HG02970 (cell line): ENCODE measurements at regions not wholly inside any gene's neighbourhood (a gene's known extent, or its start where the extent isn't known, plus 50 kb on each side); places are given as distances from the start of the nearest gene placed in this dataset.
"Not testable (repeated sequence)": the region's sequence is repeated elsewhere in the genome, so short reads cannot be mapped to it uniquely, and the experiment has no call there.

Source experiments
- ATAC-seq: cut with Tn5 transposase; IDR thresholded peaks from one replicate; pipeline ENCODE4 v1.9.1; 2021; ENCODE audit warnings: mild to moderate bottlenecking, moderate library complexity, moderate number of reproducible peaks; ENCODE audit not compliant: unreplicated experiment, low FRiP score

- no peak for ATAC-seq
Measured at GRCh38 chr12:105423237-105423636, 92.7 kb downstream of the C12orf75 start.

DNA sequence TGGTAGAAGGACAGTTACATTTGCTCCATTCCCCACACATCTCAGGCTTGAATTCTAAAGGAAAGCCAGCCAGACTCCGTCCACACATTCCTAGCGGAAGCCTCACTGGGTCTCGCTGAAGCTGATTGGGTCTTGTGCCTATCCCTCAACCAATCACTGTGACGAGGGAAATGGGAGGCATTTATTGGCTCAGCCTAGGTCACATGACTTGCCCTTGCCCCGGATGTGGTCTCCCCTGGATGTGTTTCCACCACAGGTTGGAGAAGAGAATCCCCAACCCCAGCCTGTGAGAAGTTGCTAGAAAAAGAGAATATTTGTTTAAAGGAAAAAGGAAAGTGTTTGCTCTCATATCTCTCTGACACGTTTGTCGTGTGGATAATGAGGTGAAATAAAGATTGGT lies 93.4 kb downstream of the C12orf75 start:
- no peak for ATAC-seq

DNA sequence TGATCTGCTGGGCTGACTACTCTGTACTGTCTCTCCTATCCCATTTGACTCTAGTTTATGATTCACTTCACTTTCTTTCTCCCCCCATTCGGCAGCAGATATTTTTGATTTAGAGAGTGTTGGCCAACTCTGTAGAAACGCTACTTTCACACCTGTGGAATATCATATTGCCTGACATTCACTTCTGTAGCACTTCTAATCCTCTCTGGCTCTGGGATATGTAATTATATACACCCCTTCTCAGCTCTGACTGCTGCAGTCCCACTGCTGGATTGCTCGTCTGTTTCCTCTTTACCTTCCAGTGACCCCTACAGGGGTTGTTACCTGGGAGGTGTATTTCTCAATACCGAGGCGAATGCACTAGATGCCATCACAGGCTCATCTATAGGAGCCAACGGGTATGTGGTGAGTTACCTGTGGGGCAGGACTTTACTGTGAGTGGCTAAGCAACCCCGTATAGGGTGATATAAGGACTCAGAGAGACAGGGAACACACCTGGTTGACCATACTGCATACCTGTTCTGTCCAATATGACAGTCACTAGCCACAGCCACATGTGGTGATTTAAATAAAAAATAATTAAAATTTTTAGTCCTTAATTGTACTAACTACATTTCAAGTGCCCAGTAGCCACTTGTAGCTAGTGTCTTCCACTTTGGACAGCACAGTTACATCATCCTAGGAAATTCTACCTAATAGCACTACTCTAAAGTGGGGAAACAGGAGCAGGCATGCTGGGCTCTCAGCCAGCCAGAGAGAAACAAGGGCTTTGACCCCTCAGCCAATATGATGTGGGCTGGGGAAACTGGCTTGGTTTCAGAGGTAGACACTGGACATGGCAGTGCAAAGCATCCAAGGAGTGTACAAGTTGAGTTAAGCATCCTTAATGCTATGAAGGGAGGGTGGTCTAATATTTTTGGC lies 95.0 kb downstream of the C12orf75 start:
- no peak for ATAC-seq

DNA sequence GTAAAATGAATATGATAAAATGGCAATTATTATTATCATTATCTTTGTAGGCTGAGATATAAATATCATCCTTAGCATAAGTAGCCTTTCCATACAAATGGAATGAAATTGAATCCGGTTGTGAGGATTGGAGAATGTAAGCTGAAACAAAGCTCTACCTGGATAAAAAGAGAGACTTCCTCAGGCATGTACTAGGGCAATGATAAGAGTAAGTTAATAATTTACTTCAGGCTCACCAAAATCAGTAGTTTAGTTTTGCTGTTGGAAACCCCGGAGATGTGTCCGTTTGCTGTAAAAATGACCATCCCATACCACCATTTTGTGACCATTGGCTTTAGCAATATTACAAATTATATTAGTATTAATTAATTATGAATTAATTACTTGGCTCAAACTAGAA lies 96.3 kb downstream of the C12orf75 start:
- ATAC-seq, result no peak

DNA sequence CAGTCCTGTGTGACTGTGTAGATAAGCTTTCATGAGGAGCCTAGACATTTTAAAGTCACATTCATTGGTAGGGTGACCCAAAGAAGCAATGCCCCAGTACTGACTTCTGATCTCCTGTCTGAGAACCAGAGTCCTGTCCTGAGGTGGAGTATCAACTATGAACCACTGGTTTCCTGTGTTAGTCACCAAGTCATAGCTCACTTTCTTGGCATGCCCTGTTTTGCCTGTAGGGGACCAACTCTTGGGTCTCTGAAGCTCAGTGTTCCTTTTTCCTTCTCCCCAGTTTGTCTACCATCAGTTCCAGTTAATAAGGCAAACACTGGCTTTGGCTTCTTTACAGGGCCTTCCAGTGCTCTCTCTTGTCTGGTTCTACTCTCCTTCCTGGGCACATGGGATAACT lies 97.4 kb downstream of the C12orf75 start:
- ATAC-seq, result no peak

- no peak for ATAC-seq
Measured at GRCh38 chr12:105428793-105429395, 98.4 kb downstream of the C12orf75 start.

GRCh38 chr12:105429511-105429910 lies 99.0 kb downstream of the C12orf75 start:
- ATAC-seq, result no peak

DNA sequence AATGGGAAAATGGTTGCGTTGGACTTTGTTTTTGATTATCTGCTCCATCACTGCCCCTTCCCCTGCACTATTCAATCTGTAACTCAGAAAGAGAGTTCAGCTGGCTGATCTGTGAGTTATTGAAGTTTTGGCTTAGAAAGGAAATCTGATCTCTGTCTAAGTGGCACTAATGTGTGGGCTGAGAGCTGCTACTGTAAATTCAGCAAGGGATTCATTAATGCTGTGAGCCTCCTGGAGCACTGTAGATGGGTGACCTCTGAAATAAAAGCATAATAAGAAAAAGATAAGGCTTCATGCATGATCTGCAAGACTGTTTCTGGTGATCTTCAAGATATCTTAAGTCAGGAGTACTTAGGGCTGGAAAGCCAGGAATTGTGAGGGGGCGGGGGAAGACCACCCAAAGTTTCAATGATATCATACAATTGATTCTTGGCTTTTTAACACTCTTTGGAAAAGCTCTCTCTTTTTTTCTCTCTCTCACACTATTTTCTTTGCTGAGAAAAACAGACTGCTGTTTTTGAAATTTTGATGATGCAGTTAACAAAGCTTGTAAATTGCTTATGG lies 101.1 kb downstream of the C12orf75 start:
- ATAC-seq, result no peak

- no peak for ATAC-seq
Measured at GRCh38 chr12:105433804-105434203, 103.3 kb downstream of the C12orf75 start.

GRCh38 chr12:105436636-105437035 lies 106.1 kb downstream of the C12orf75 start:
- ATAC-seq, result no peak

DNA sequence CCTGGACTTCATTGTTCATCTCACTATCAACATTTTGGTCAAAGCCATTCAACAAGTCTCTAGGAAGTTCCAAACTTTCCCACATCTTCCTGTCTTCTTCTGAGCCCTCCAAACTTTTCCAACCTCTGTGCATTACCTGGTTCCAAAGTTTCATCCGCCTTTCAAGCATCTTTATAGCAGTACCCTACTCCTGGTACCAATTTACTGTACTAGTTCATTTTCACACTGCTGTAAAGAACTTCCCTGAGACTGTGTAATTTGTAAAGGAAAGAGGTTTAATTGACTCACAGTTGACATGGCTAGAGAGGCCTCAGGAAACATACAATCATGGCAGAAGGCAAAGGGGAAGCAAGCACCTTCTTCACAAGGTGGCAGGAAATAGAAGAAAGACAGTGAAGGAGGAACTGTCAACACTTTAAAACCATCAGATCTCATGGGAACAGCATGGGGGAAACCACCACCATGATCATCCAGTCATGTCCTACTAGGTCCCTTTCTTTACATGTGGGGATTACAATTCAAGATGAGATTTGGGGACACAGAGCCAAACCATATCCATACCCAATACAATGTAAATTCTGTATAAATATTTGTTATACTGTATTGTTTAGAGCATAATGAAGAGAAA lies 109.7 kb downstream of the C12orf75 start:
- ATAC-seq, result no peak

GRCh38 chr12:105443802-105444652 lies 113.5 kb downstream of the C12orf75 start:
- ATAC-seq, result no peak

GRCh38 chr12:105444653-105445102 lies 114.2 kb downstream of the C12orf75 start:
- ATAC-seq, result no peak

DNA sequence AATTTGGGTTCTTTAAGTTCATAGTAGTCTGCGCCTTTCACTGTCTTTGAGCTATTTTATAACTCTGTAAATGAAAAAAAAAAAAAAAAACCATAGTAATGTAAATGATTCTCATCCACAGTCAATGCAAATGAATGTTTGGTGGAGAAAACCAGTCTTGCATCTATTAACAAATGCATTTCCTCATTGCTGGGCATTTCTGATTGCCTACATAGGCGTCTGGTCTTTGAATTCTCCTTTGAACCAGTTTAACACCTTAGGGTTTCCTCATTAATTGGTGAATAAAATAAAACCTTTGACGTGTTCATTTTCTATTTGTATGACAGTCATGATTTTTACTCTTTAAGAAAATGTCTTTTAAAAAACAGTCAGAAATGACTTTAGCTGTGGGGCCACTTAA lies 114.8 kb downstream of the C12orf75 start:
- no peak for ATAC-seq

GRCh38 chr12:105445649-105446048 lies 115.2 kb downstream of the C12orf75 start:
- ATAC-seq, result no peak

- ATAC-seq, result not testable (repeated sequence)
Measured at GRCh38 chr12:105446460-105446859, 116.0 kb downstream of the C12orf75 start.

DNA sequence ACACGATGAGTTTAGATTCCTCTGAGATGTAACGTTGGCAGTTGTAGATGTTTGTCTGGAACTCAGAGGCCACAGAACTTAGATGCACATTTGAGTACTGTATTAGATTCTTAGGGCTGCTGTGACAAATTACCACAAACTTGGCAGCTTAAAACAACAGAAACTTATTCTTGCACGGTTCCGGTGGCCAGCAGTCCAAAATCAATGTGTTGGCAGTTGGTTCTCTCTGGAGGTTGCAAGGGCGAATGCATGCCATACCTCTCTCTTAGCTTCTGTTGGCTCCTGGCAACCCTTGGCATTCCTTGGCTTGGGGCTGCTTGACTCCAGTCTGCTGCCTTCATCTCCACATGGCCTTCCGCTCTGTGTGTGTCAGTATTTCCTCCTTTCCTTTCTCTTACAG lies 118.9 kb downstream of the C12orf75 start:
- ATAC-seq, result no peak

GRCh38 chr12:105451211-105451610 lies 120.7 kb downstream of the C12orf75 start:
- no peak for ATAC-seq

- no peak for ATAC-seq
Measured at GRCh38 chr12:105451798-105452197, 121.3 kb downstream of the C12orf75 start.

DNA sequence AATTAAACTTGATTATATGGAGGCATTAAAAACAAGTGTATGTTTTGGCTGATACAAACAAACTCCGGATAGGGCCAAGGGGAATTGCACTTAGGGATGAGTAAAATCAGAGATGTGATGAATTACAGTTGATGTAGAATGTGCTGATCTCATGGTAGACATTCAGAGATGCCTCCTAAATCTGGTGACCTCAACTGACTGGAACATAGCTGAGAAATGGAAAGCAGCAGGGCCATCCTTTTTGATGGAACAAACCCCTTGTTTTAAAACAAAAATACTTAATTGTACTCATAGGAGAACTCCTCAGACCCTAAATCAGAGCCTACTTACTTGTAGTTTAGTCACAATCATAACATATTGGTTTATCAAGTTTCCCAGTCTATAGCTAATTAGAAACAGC lies 122.8 kb downstream of the C12orf75 start:
- no peak for ATAC-seq
